Right lobe of liver (tissue), 4 donors: ENCODE measurements at regions not wholly inside any gene's neighbourhood (a gene's known extent, or its start where the extent isn't known, plus 50 kb on each side); places are given as distances from the start of the nearest gene placed in this dataset.

ENCODE experiments used
- POLR2A ChIP-seq: fragments of 450-650 bp; IDR thresholded peaks from one replicate; pipeline ENCODE4 v1.6.1; 2017; ENCODE audit warnings: antibody characterized with exemption, mild to moderate bottlenecking
- TF ChIP-seq, protein P1 (sequence below), 4 donors: fragments of 200-600 bp in 3 of 4; fragments of 450-650 bp in 1 of 4; IDR thresholded peaks; one replicate each; pipeline versions ENCODE4 v1.5.1 to v1.8.0; 2016 to 2022; ENCODE audit warnings: antibody characterized with exemption in 4 of 4, mild to moderate bottlenecking in 2 of 4
- donor health status: DM: no; HTN: no; CAD: no.
- donor health status: DM: no; HTN: no; CAD: no.
- donor health status: DM: no; HTN: yes; CAD: no.

DNA sequence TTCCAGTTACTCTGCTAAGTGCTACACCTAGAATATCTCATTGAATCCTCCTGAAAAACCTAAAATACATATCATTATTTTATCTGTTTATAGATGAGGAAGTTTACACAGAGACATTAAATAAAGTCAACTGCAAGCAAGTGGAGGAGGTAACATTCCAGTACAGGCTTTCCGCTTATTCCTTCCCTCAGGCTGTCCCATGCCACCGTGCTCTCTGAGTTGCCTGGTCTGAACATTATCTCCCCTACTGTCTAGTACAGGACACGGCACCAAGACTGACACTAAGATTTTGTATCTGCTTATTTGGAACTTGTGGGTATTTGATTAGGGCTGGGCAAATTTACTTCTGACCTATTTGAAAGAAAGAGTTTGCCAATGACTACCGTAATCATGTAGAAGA, 172.4 kb upstream of the STK32A start:
- TF ChIP-seq, protein P1, sequence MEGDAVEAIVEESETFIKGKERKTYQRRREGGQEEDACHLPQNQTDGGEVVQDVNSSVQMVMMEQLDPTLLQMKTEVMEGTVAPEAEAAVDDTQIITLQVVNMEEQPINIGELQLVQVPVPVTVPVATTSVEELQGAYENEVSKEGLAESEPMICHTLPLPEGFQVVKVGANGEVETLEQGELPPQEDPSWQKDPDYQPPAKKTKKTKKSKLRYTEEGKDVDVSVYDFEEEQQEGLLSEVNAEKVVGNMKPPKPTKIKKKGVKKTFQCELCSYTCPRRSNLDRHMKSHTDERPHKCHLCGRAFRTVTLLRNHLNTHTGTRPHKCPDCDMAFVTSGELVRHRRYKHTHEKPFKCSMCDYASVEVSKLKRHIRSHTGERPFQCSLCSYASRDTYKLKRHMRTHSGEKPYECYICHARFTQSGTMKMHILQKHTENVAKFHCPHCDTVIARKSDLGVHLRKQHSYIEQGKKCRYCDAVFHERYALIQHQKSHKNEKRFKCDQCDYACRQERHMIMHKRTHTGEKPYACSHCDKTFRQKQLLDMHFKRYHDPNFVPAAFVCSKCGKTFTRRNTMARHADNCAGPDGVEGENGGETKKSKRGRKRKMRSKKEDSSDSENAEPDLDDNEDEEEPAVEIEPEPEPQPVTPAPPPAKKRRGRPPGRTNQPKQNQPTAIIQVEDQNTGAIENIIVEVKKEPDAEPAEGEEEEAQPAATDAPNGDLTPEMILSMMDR (IDR thresholded peaks at IDR 0.05), result no peak
- TF ChIP-seq POLR2A, result no peak
